ENCODE measurements at regions not wholly inside any gene's neighbourhood (a gene's known extent, or its start where the extent isn't known, plus 50 kb on each side); places are given as distances from the start of the nearest gene placed in this dataset.

DNA sequence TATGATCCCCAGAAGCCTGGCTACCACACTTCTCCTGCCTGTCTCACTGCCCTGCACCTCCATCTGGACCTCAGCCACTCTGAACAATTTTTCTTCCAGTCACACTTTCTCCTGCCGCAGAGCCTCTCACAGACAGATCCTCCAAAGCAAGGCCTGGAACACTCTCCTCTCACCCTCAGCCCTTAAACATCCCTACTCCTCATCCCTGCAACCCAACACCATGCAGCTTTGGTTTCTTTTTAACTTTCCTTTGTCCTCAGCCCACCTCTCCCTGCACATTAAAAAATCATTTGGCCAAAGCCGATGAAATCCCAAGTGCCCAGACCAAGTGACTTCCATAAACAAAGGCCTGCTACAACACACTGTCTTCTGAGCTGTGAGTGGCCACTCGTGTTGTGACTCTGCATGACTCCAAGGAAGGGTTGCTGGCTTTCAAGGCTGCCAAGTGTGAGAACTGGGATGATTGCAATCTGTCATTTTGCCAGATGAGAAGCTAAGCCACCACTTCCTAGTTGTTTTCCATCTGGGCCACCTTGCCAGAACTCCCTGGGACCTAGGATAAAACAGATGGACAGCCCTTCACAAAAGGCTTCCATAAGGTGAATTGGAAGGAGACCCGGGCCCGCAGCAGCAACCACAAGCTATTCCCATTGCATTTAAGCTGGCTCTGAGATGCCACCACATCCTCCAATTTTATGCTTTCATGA is 144.4 kb upstream of the SSTR4 start:
- no peak overlapping the region for H3K14ac ChIP-seq (replicated peaks; ENCODE audit: low read depth, low read length)
- CTCF ChIA-PET = interaction anchor here (0.6 kb wide), 1 partner anchor 16 kb away, joined by 3 read pairs; no protein-coding TSS in a partner anchor
- H3K79me1 ChIP-seq (ENCODE audit: low read depth in 1 of 2, low read length in 2 of 2) = no peaks in the 10 kb centered on the region
- no peak overlapping the region for H3K23ac ChIP-seq (ENCODE audit: low read depth, low read length)
- no peak overlapping the region for H3K56ac ChIP-seq (ENCODE audit: extremely low read depth, insufficient read depth, low read length)
- H3K27me3 ChIP-seq (ENCODE audit: control insufficient read depth, insufficient read depth, low read length) = no peaks in the 10 kb centered on the region
- H2AK5ac ChIP-seq (ENCODE audit: low read depth, low read length) = no peak overlapping the region
- BruUV-seq (replicated peaks) = no TSS peak
- POLR2A ChIA-PET (ENCODE audit: unreplicated experiment) = no interaction called here
- no peaks in the 10 kb centered on the region for H3K36me3 ChIP-seq (ENCODE audit: control insufficient read depth, insufficient read depth, low read length)
- H3K9me1 ChIP-seq (ENCODE audit: insufficient read depth, low read length) = no peaks in the 10 kb centered on the region
- H3K9me3 ChIP-seq (ENCODE audit: control insufficient read depth, insufficient read depth, low read length) = no peaks in the 10 kb centered on the region
- H2BK5ac ChIP-seq (ENCODE audit: low read depth, low read length, poor library complexity, severe bottlenecking) = no peak overlapping the region
- 0% methylated on average over 1 of the region's 5 CpGs; no CpG with 5 or more reads in 1 of the 2 experiments for WGBS, 2 experiments (ENCODE audit: extremely low coverage in 2 of 2, insufficient read length in 1 of 2)
- H4K20me1 ChIP-seq (ENCODE audit: insufficient read depth, low read length) = no peaks in the 10 kb centered on the region
- intact Hi-C loops (cut with micrococcal nuclease) = no loop called here
- ATAC-seq (ENCODE audit: low read depth) (no peak), DNase-seq (no peak)
- H2AFZ ChIP-seq (replicated peaks; ENCODE audit: low read length, poor library complexity) = no peak overlapping the region
- no peak overlapping the region for H2BK120ac ChIP-seq (ENCODE audit: low read depth, low read length)
- no peak overlapping the region for H4K91ac ChIP-seq (ENCODE audit: insufficient read depth, low read depth, low read length)
- H2AK9ac ChIP-seq (replicated peaks; ENCODE audit: low read depth, low read length, poor library complexity) = no peak overlapping the region
- H3K4ac ChIP-seq (ENCODE audit: low read depth, low read length) = no peak overlapping the region
- in situ Hi-C loops (cut with MboI; ENCODE audit: low sequenced_read_pairs) = no loop called here
- no peak overlapping the region for H4K8ac ChIP-seq (ENCODE audit: low read depth in 2 of 2, low read length in 2 of 2)
- H3K4me2 ChIP-seq (ENCODE audit: low read depth, low read length) = no peak overlapping the region
- dilution Hi-C loops (cut with HindIII; ENCODE audit: low sequenced_read_pairs, unreplicated experiment) = no loop called here
- H4K5ac ChIP-seq (ENCODE audit: low read depth, low read length) = no peak overlapping the region
- H3K18ac ChIP-seq (ENCODE audit: low read depth, low read length) = no peak overlapping the region
- no peak overlapping the region for H2BK20ac ChIP-seq (ENCODE audit: low read depth, low read length)
- no peak overlapping the region for H2BK15ac ChIP-seq (ENCODE audit: low read depth, low read length)
- H3K4me3 ChIP-seq (ENCODE audit: insufficient read depth, low read depth, low read length) = no peak overlapping the region
- H3K4me1 ChIP-seq (ENCODE audit: control insufficient read depth, insufficient read depth, low read length) = no peaks in the 10 kb centered on the region
- H3K27ac ChIP-seq (ENCODE audit: insufficient read depth, low read length) = no peak overlapping the region
- H3K9ac ChIP-seq (ENCODE audit: low read depth, low read length) = no peak overlapping the region
- TF ChIP-seq BHLHE40 (IDR thresholded peaks at IDR 0.05; ENCODE audit: low read depth, low read length) (no peak), CHD1 (IDR thresholded peaks at IDR 0.05; ENCODE audit: low read depth, low read length) (no peak), MAFK (IDR thresholded peaks at IDR 0.05; ENCODE audit: low read depth, low read length) (no peak), RFX5 (IDR thresholded peaks at IDR 0.05; ENCODE audit: low read depth, low read length) (no peak), MXI1 (IDR thresholded peaks at IDR 0.05; ENCODE audit: borderline replicate concordance, low read depth, low read length) (no peak), RAD21 (IDR thresholded peaks at IDR 0.05; ENCODE audit: low read length) (no peak), SMC3 (IDR thresholded peaks at IDR 0.05; ENCODE audit: low read depth, low read length) (no peak), MAZ (IDR thresholded peaks at IDR 0.05; ENCODE audit: borderline replicate concordance, low read depth, low read length) (no peak), POLR2A (IDR thresholded peaks at IDR 0.05; ENCODE audit: low read depth, low read length) (no peak), CEBPB (IDR thresholded peaks at IDR 0.05; ENCODE audit: low read depth, low read length) (no peak), NFE2L2 (IDR thresholded peaks at IDR 0.05; ENCODE audit: low read depth, low read length) (no peak), RCOR1 (IDR thresholded peaks at IDR 0.05; ENCODE audit: insufficient replicate concordance, low read length) (no peak)
- TF ChIP-seq, protein P1, sequence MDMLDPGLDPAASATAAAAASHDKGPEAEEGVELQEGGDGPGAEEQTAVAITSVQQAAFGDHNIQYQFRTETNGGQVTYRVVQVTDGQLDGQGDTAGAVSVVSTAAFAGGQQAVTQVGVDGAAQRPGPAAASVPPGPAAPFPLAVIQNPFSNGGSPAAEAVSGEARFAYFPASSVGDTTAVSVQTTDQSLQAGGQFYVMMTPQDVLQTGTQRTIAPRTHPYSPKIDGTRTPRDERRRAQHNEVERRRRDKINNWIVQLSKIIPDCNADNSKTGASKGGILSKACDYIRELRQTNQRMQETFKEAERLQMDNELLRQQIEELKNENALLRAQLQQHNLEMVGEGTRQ (IDR thresholded peaks at IDR 0.05; ENCODE audit: low read depth, low read length) = no peak
- TF ChIP-seq, protein P2, sequence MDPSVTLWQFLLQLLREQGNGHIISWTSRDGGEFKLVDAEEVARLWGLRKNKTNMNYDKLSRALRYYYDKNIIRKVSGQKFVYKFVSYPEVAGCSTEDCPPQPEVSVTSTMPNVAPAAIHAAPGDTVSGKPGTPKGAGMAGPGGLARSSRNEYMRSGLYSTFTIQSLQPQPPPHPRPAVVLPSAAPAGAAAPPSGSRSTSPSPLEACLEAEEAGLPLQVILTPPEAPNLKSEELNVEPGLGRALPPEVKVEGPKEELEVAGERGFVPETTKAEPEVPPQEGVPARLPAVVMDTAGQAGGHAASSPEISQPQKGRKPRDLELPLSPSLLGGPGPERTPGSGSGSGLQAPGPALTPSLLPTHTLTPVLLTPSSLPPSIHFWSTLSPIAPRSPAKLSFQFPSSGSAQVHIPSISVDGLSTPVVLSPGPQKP (IDR thresholded peaks at IDR 0.05; ENCODE audit: borderline replicate concordance, low read depth, low read length) = no peak
- TF ChIP-seq, protein P3, sequence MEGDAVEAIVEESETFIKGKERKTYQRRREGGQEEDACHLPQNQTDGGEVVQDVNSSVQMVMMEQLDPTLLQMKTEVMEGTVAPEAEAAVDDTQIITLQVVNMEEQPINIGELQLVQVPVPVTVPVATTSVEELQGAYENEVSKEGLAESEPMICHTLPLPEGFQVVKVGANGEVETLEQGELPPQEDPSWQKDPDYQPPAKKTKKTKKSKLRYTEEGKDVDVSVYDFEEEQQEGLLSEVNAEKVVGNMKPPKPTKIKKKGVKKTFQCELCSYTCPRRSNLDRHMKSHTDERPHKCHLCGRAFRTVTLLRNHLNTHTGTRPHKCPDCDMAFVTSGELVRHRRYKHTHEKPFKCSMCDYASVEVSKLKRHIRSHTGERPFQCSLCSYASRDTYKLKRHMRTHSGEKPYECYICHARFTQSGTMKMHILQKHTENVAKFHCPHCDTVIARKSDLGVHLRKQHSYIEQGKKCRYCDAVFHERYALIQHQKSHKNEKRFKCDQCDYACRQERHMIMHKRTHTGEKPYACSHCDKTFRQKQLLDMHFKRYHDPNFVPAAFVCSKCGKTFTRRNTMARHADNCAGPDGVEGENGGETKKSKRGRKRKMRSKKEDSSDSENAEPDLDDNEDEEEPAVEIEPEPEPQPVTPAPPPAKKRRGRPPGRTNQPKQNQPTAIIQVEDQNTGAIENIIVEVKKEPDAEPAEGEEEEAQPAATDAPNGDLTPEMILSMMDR (conservative IDR thresholded peaks at IDR 0.05; ENCODE audit: low read depth, low read length) = no peak
